Breast epithelium (tissue), 3 donors: ENCODE measurements at regions not wholly inside any gene's neighbourhood (a gene's known extent, or its start where the extent isn't known, plus 50 kb on each side); places are given as distances from the start of the nearest gene placed in this dataset.

Source experiments
- CTCF ChIP-seq, 3 donors: fragments of 450-650 bp; IDR thresholded peaks; one replicate each; pipeline ENCODE4 v1.5.1; 2016 to 2017; ENCODE audit warnings: antibody characterized with exemption in 3 of 3, mild to moderate bottlenecking in 3 of 3, moderate library complexity in 3 of 3
- POLR2AphosphoS5 ChIP-seq, 3 donors: sonication (generic); formaldehyde crosslinking; IDR thresholded peaks; one replicate each; pipeline ENCODE4 v1.6.1; 2017; ENCODE audit warnings: antibody characterized with exemption in 3 of 3

DNA sequence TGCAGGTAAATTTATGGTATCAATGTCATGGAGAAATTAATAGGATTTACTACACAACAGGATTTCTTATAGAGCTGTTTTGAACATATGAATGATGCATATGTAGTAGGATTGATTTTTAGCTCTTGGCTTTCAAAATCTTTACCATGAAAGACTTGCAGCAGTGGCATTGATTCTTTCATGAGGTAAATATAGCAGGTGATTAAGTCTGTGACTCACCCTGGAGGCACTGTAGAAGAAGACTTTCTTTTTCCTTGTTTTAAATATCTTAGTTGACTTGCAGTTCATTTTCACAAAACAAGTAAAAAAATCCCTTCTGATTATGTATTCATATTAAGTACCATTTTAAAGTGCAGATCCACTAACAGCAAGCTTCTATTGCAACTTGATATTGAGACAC lies 463.0 kb downstream of the FBXO15 start:
- TF ChIP-seq CTCF (IDR thresholded peaks at IDR 0.05) (no peak), POLR2AphosphoS5 (IDR thresholded peaks at IDR 0.05) (no peak)
